BE2C (cell line): ENCODE measurements at regions not wholly inside any gene's neighbourhood (a gene's known extent, or its start where the extent isn't known, plus 50 kb on each side); places are given as distances from the start of the nearest gene placed in this dataset.

Experiments
- DNase-seq: peaks from one replicate; pipeline ENCODE4 v3.0.0-alpha.2; 2020
- H3K27me3 ChIP-seq: fragments of 250-450 bp; sonication (Bioruptor Pico); 2 replicates; pipeline ENCODE4 v1.5.1; 2020; ENCODE audit warnings: mild to moderate bottlenecking
- H3K36me3 ChIP-seq: fragments of 250-450 bp; sonication (Bioruptor Pico); 2 replicates; pipeline ENCODE4 v1.5.1; 2020; ENCODE audit warnings: mild to moderate bottlenecking
- H3K4me1 ChIP-seq: fragments of 250-450 bp; sonication (Bioruptor Pico); 2 replicates; pipeline ENCODE4 v1.5.1; 2020
- H3K4me3 ChIP-seq: 2 replicates; pipeline ENCODE4 v1.5.1; 2011; ENCODE audit warnings: low read depth, low read length
- H3K9me3 ChIP-seq: fragments of 250-450 bp; sonication (Bioruptor Pico); 2 replicates; pipeline ENCODE4 v1.5.1; 2020
- CTCF ChIP-seq: IDR thresholded peaks from 2 replicates; pipeline ENCODE4 v1.5.1; 2012; ENCODE audit warnings: mild to moderate bottlenecking, low read depth, low read length

DNA sequence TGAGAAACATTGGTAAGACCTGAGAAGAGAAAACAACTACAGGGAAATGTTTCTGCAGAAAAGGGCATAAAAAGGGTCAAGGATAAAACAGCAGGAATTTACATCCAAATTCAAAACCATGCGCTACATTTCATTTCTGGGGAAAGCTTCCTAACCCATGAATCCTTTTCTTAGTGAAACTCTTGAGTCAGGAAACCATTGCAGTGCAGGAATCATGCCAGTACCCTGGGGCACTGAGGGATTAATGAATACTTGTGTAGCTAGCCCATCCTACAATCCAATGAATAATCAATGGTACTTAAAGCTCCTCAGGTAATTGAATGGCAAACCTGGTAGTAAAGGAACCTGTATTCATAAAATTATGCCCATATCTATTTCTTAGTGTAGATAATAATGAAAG lies 580.5 kb downstream of the TLE1 start:
- no peak for DNase-seq
- Histone ChIP-seq H3K9me3 (no peaks in the 10 kb centered on the region), H3K27me3 (no peaks in the 10 kb centered on the region), H3K36me3 (no peaks in the 10 kb centered on the region), H3K4me1 (no peaks in the 10 kb centered on the region), H3K4me3 (no peak overlapping the region)
- no peak for TF ChIP-seq CTCF

GRCh38 chr9:81108391-81108790 lies 581.0 kb downstream of the TLE1 start:
- Histone ChIP-seq H3K9me3 (no peaks in the 10 kb centered on the region), H3K4me1 (no peaks in the 10 kb centered on the region), H3K27me3 (no peaks in the 10 kb centered on the region), H3K36me3 (no peaks in the 10 kb centered on the region), H3K4me3 (no peak overlapping the region)
- no peak for TF ChIP-seq CTCF
- no peak for DNase-seq

- no peak overlapping the region for H3K4me3 ChIP-seq
- no peaks in the 10 kb centered on the region for H3K9me3 ChIP-seq
- no peaks in the 10 kb centered on the region for H3K4me1 ChIP-seq
- peak; percentile 62 for TF ChIP-seq CTCF
- H3K27me3 ChIP-seq: no peaks in the 10 kb centered on the region
- DNase-seq: no peak
- no peaks in the 10 kb centered on the region for H3K36me3 ChIP-seq
These were observed 585.5 kb downstream of the TLE1 start for GRCh38 chr9:81103597-81104471.

- Histone ChIP-seq H3K4me3 (no peak overlapping the region), H3K4me1 (no peaks in the 10 kb centered on the region), H3K27me3 (no peaks in the 10 kb centered on the region), H3K36me3 (no peaks in the 10 kb centered on the region), H3K9me3 (no peaks in the 10 kb centered on the region)
- no peak for DNase-seq
- no peak for TF ChIP-seq CTCF
These were observed 592.1 kb downstream of the TLE1 start for GRCh38 chr9:81097131-81097847.

GRCh38 chr9:81096625-81097024 lies 592.7 kb downstream of the TLE1 start:
- Histone ChIP-seq H3K9me3 (no peaks in the 10 kb centered on the region), H3K4me3 (no peak overlapping the region), H3K27me3 (no peaks in the 10 kb centered on the region), H3K36me3 (no peaks in the 10 kb centered on the region), H3K4me1 (no peaks in the 10 kb centered on the region)
- no peak for TF ChIP-seq CTCF
- no peak for DNase-seq

GRCh38 chr9:81092057-81092456 lies 597.3 kb downstream of the TLE1 start:
- H3K4me1 ChIP-seq: no peaks in the 10 kb centered on the region
- TF ChIP-seq CTCF: no peak
- H3K4me3 ChIP-seq: no peak overlapping the region
- H3K27me3 ChIP-seq: no peaks in the 10 kb centered on the region
- no peaks in the 10 kb centered on the region for H3K36me3 ChIP-seq
- no peak for DNase-seq
- no peaks in the 10 kb centered on the region for H3K9me3 ChIP-seq
